ENCODE measurements at regions not wholly inside any gene's neighbourhood (a gene's known extent, or its start where the extent isn't known, plus 50 kb on each side); places are given as distances from the start of the nearest gene placed in this dataset.

GRCh38 chr20:17023036-17023435 is 203.8 kb upstream of the PCSK2 start:
- no peak overlapping the region for H3K4me2 ChIP-seq

GRCh38 chr20:17023806-17024205 is 203.0 kb upstream of the PCSK2 start:
- H3K4me3 ChIP-seq (IDR thresholded peaks at IDR 0.05; ENCODE audit: insufficient read depth, low read depth, low read length), result no peak overlapping the region
- H3K27ac ChIP-seq, result no peak overlapping the region
- H3K79me2 ChIP-seq (ENCODE audit: insufficient read depth, low read depth), result no peaks in the 10 kb centered on the region
- H3K9ac ChIP-seq, result no peak overlapping the region
- no peaks in the 10 kb centered on the region for H3K4me1 ChIP-seq (ENCODE audit: low read depth, poor library complexity, severe bottlenecking)
- H3K4me2 ChIP-seq, result no peak overlapping the region
- no peaks in the 10 kb centered on the region for H4K20me1 ChIP-seq (ENCODE audit: insufficient read depth)
- H3K36me3 ChIP-seq (ENCODE audit: insufficient read depth), result no peaks in the 10 kb centered on the region
- H2AFZ ChIP-seq (ENCODE audit: low read depth), result no peak overlapping the region
- TF ChIP-seq CTCF (conservative IDR thresholded peaks at IDR 0.05; ENCODE audit: low read depth, low read length), result no peak
- H3K27me3 ChIP-seq (ENCODE audit: insufficient read depth, low read depth), result no peaks in the 10 kb centered on the region

More at GRCh38 chr20:17023036-17023435, 203.8 kb upstream of the PCSK2 start:
- Histone ChIP-seq H4K20me1 (ENCODE audit: insufficient read depth) (no peaks in the 10 kb centered on the region), H3K27ac (no peak overlapping the region), H3K27me3 (ENCODE audit: insufficient read depth, low read depth) (no peaks in the 10 kb centered on the region), H3K36me3 (ENCODE audit: insufficient read depth) (no peaks in the 10 kb centered on the region), H2AFZ (ENCODE audit: low read depth) (no peak overlapping the region), H3K4me3 (IDR thresholded peaks at IDR 0.05; ENCODE audit: insufficient read depth, low read depth, low read length) (no peak overlapping the region), H3K79me2 (ENCODE audit: insufficient read depth, low read depth) (no peaks in the 10 kb centered on the region), H3K4me1 (ENCODE audit: low read depth, poor library complexity, severe bottlenecking) (no peaks in the 10 kb centered on the region), H3K9ac (no peak overlapping the region)
- no peak for TF ChIP-seq CTCF (conservative IDR thresholded peaks at IDR 0.05; ENCODE audit: low read depth, low read length)

- no peaks in the 10 kb centered on the region for H3K27me3 ChIP-seq (ENCODE audit: insufficient read depth, low read depth)
- no peak overlapping the region for H3K27ac ChIP-seq
- no peaks in the 10 kb centered on the region for H3K79me2 ChIP-seq (ENCODE audit: insufficient read depth, low read depth)
- no peak overlapping the region for H3K4me2 ChIP-seq
- H3K4me3 ChIP-seq (IDR thresholded peaks at IDR 0.05; ENCODE audit: insufficient read depth, low read depth, low read length), result no peak overlapping the region
- H3K9ac ChIP-seq, result no peak overlapping the region
- no peaks in the 10 kb centered on the region for H4K20me1 ChIP-seq (ENCODE audit: insufficient read depth)
- no peaks in the 10 kb centered on the region for H3K36me3 ChIP-seq (ENCODE audit: insufficient read depth)
- no peak overlapping the region for H2AFZ ChIP-seq (ENCODE audit: low read depth)
- TF ChIP-seq CTCF (conservative IDR thresholded peaks at IDR 0.05; ENCODE audit: low read depth, low read length), result no peak
- H3K4me1 ChIP-seq (ENCODE audit: low read depth, poor library complexity, severe bottlenecking), result no peaks in the 10 kb centered on the region
Measured at GRCh38 chr20:17024513-17025119, 202.2 kb upstream of the PCSK2 start.

GRCh38 chr20:17026346-17026745 is 200.5 kb upstream of the PCSK2 start:
- Histone ChIP-seq H4K20me1 (ENCODE audit: insufficient read depth) (no peaks in the 10 kb centered on the region), H3K36me3 (ENCODE audit: insufficient read depth) (no peaks in the 10 kb centered on the region), H2AFZ (ENCODE audit: low read depth) (no peak overlapping the region), H3K4me2 (no peak overlapping the region), H3K27ac (no peak overlapping the region), H3K4me3 (IDR thresholded peaks at IDR 0.05; ENCODE audit: insufficient read depth, low read depth, low read length) (no peak overlapping the region), H3K4me1 (ENCODE audit: low read depth, poor library complexity, severe bottlenecking) (no peaks in the 10 kb centered on the region), H3K79me2 (ENCODE audit: insufficient read depth, low read depth) (no peaks in the 10 kb centered on the region), H3K27me3 (ENCODE audit: insufficient read depth, low read depth) (no peaks in the 10 kb centered on the region), H3K9ac (no peak overlapping the region)
- no peak for TF ChIP-seq CTCF (conservative IDR thresholded peaks at IDR 0.05; ENCODE audit: low read depth, low read length)
